Heart left ventricle (tissue), 16 donors: ENCODE measurements at regions not wholly inside any gene's neighbourhood (a gene's known extent, or its start where the extent isn't known, plus 50 kb on each side); places are given as distances from the start of the nearest gene placed in this dataset.

Experiments used
- ATAC-seq, 4 donors: fragments of 200-7000 bp; cut with Tn5 transposase; one replicate each; pipeline ENCODE4 v1.9.1; 2020 to 2022; ENCODE audit warnings: moderate library complexity in 4 of 4, mild to moderate bottlenecking in 3 of 4, moderate number of reproducible peaks in 1 of 4
- DNase-seq, 5 donors: peaks; one replicate each; pipeline ENCODE4 v3.0.0-alpha.2; 2020
- H3K27ac ChIP-seq, 12 donors: fragments of 200-600 bp; sonication (generic) in 4 of 12; one replicate each; pipeline versions ENCODE4 v1.5.0 to v1.8.0; 2016 to 2022; ENCODE audit warnings: mild to moderate bottlenecking in 2 of 12
- H3K27me3 ChIP-seq, 9 donors: fragments of 200-600 bp; sonication (generic) in 2 of 9; one replicate each; pipeline versions ENCODE4 v1.5.1 to v1.8.0; 2016 to 2022; ENCODE audit warnings: mild to moderate bottlenecking in 3 of 9
- H3K36me3 ChIP-seq, 9 donors: fragments of 200-600 bp; sonication (generic) in 2 of 9; one replicate each; pipeline versions ENCODE4 v1.5.0 to v1.8.0; 2018 to 2022; ENCODE audit warnings: mild to moderate bottlenecking in 2 of 9
- H3K4me1 ChIP-seq, 12 donors: fragments of 200-600 bp; sonication (generic) in 4 of 12; one replicate each; pipeline versions ENCODE4 v1.5.0 to v1.8.0; 2016 to 2022; ENCODE audit warnings: mild to moderate bottlenecking in 3 of 12
- H3K4me3 ChIP-seq, 12 donors: fragments of 200-600 bp; sonication (generic) in 4 of 12; one replicate each; pipeline versions ENCODE4 v1.5.0 to v1.8.0; 2017 to 2022; ENCODE audit warnings: mild to moderate bottlenecking in 9 of 12, moderate library complexity in 4 of 12
- H3K9me3 ChIP-seq, 12 donors: fragments of 200-600 bp; sonication (generic) in 4 of 12; one replicate each; pipeline versions ENCODE4 v1.5.0 to v1.8.0; 2016 to 2022; ENCODE audit warnings: mild to moderate bottlenecking in 1 of 12
- CTCF ChIP-seq, 12 donors: fragments of 200-600 bp; sonication (generic) in 4 of 12; IDR thresholded peaks; one replicate each; pipeline versions ENCODE4 v1.5.0 to v1.8.0; 2018 to 2022; ENCODE audit warnings: antibody characterized with exemption in 12 of 12, mild to moderate bottlenecking in 5 of 12
- POLR2A ChIP-seq, 2 donors: fragments of 450-650 bp; IDR thresholded peaks; one replicate each; pipeline ENCODE4 v1.6.1; 2017; ENCODE audit warnings: antibody characterized with exemption in 2 of 2, mild to moderate bottlenecking in 2 of 2, moderate library complexity in 2 of 2
- whole genome bisulfite sequencing, 4 donors: extraction: QIAGEN DNeasy Blood & Tissue Kit in 2 of 4; methylation state at CpG; one replicate each; pipeline versions ENCODE4 v1.1.5 to v1.1.7; 2013 to 2018; 5-methylcytosine and 5-hydroxymethylcytosine counted together
- intact Hi-C, 10 donors: fragments of 100-400 bp; cut with DNase I; formaldehyde crosslinking; loops; one replicate each; pipeline versions ENCODE4 v1.11.1 to v1.14.2; 2022
- donor health status: ischemic (EF 13 %, LVEDD 7.1; RV severe dilation, severe dysfunction).
- donor health status: healthy with polysubstance abuse.
- donor health status: DM: no; HTN: yes; CAD: no.
- donor health status: DM: no; HTN: no; CAD: no.
- donor health status: ischemic (EF 25% LVEDD 6.9; RV normal size, moderate dysfunction).
- donor health status: ischemic (EF 25% LVEDD 5.7; RV mildly dilated, moderate dysfunction).
- donor health status: healthy.
- donor health status: DM: yes; HTN: yes; CAD: no.
- donor health status: ischemic (EF 35%, LVEDD 5.7; RV mildly dilated, moderate dysfunction).
- donor health status: nonischemic (EF 11% LVEDD 7.7; RV severe dilation, severe dysfunction).
- donor health status: DM: yes; HTN: yes; CAD: no.
- donor health status: PGD.
- donor health status: ischemic (EF 29% LVEDD 5.4; RV normal size, mild dysfunction).
- donor health status: nonischemic (EF 23%, LVEDD 6.1; RV moderate dilation, normal function).

GRCh38 chr10:120715171-120715570 is 136.0 kb upstream of the WDR11 start:
- peaks cover 0 to 15% (median 0%) of the 10 kb centered on the region in 9 donors for H3K27me3 ChIP-seq
- no peaks in the 10 kb centered on the region for H3K36me3 ChIP-seq
- peaks cover 0 to 26% (median 0%) of the 10 kb centered on the region in 12 donors for H3K4me1 ChIP-seq
- H3K27ac ChIP-seq: no peak overlapping the region
- TF ChIP-seq POLR2A (IDR thresholded peaks at IDR 0.05) (no peak), CTCF (IDR thresholded peaks at IDR 0.05) (no peak)
- intact Hi-C loops: no loop called here
- DNase-seq (no peak), ATAC-seq (no peak)
- WGBS, 4 donors: 69 to 75% (median 73%) methylated on average over 3 of the region's 3 CpGs
- no peak overlapping the region for H3K4me3 ChIP-seq
- peaks cover 0 to 13% (median 0%) of the 10 kb centered on the region in 12 donors for H3K9me3 ChIP-seq

GRCh38 chr10:120719333-120719732 is 131.8 kb upstream of the WDR11 start:
- H3K27me3 ChIP-seq: no peaks in the 10 kb centered on the region
- intact Hi-C loops: no loop called here
- peaks cover 0 to 18% (median 0%) of the 10 kb centered on the region in 12 donors for H3K4me1 ChIP-seq

DNA sequence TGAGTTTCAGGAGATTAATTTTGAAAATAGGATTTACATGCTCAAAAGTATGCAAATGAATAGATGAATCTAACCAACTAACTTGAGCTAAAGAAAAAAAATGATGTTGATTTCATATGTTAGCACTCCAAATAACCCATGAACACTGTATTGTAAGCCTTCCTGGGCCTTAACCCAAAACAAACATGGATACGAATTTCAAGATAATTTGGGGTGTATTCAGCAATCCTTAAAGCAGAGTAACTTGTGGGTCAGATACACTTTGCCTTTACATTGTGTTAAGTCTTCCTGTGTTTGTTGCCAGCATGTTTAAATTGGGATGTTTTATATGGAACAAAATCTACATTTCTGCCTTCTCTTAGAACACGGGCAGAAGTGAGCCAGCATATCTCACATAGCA is 124.2 kb upstream of the WDR11 start:
- Histone ChIP-seq H3K9me3 (no peaks in the 10 kb centered on the region), H3K4me3 (no peak overlapping the region), H3K4me1 (no peaks in the 10 kb centered on the region), H3K36me3 (no peaks in the 10 kb centered on the region), H3K27me3 (no peaks in the 10 kb centered on the region), H3K27ac (no peak overlapping the region)
- ATAC-seq: no peak
- intact Hi-C loops: no loop called here
- 25 to 46% (median 34%) methylated on average over 2 of the region's 2 CpGs for WGBS, 4 donors
- DNase-seq: no peak
- TF ChIP-seq POLR2A (IDR thresholded peaks at IDR 0.05) (no peak), CTCF (IDR thresholded peaks at IDR 0.05) (no peak)

More at GRCh38 chr10:120719333-120719732, 131.8 kb upstream of the WDR11 start:
- no peak for TF ChIP-seq POLR2A (IDR thresholded peaks at IDR 0.05)
- TF ChIP-seq CTCF (IDR thresholded peaks at IDR 0.05): no peak
- Histone ChIP-seq H3K9me3 (peaks cover 0 to 13% (median 0%) of the 10 kb centered on the region in 12 donors), H3K36me3 (no peaks in the 10 kb centered on the region), H3K27ac (no peak overlapping the region), H3K4me3 (no peak overlapping the region)
- no peak for ATAC-seq
- DNase-seq: no peak

DNA sequence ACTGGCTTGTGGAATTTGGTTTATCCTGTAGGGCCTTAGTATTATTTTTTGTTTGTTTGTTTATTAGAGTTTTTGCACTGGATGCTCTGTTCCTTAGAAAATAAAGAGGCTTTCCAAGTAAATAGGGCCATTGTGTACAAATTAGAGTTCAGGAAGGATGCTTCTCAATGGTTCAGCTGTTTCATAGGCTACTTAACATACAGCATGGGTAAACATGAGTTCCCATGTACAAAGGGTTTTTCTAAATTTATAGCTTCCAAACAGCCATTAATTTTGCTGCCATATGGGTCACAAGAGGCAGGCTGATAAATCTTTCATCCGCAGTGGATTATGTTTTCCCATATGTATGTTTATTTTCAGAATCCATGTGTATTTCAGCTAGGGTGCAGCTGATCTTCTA is 121.6 kb upstream of the WDR11 start:
- intact Hi-C loops: no loop called here
- DNase-seq (no peak), ATAC-seq (no peak)
- Histone ChIP-seq H3K4me1 (no peaks in the 10 kb centered on the region), H3K27ac (no peak overlapping the region), H3K9me3 (no peaks in the 10 kb centered on the region), H3K27me3 (no peaks in the 10 kb centered on the region), H3K36me3 (no peaks in the 10 kb centered on the region), H3K4me3 (no peak overlapping the region)
- WGBS, 4 donors: 50 to 89% (median 66%) methylated on average over 1 of the region's 1 CpG
- TF ChIP-seq CTCF (IDR thresholded peaks at IDR 0.05) (no peak), POLR2A (IDR thresholded peaks at IDR 0.05) (no peak)
